Neuron (in vitro differentiated cells): ENCODE measurements at regions not wholly inside any gene's neighbourhood (a gene's known extent, or its start where the extent isn't known, plus 50 kb on each side); places are given as distances from the start of the nearest gene placed in this dataset.

Source experiments
- H2AFZ ChIP-seq: one replicate; pipeline ENCODE4 v1.6.1; 2013; ENCODE audit warnings: low read depth, mild to moderate bottlenecking, inconsistent platforms, low read length, moderate library complexity
- H3K27me3 ChIP-seq: one replicate; pipeline ENCODE4 v1.6.1; 2013; ENCODE audit warnings: low read length; ENCODE audit not compliant: insufficient read depth
- H3K36me3 ChIP-seq: one replicate; pipeline ENCODE4 v1.6.1; 2013; ENCODE audit warnings: low read length; ENCODE audit not compliant: insufficient read depth
- H3K4me1 ChIP-seq: one replicate; pipeline ENCODE4 v1.6.1; 2013; ENCODE audit warnings: low read length; ENCODE audit not compliant: insufficient read depth
- H3K4me3 ChIP-seq: 2 replicates; pipeline ENCODE4 v1.5.1; 2013; ENCODE audit warnings: mild to moderate bottlenecking, low read length, moderate library complexity
- H3K9me3 ChIP-seq: one replicate; pipeline ENCODE4 v1.6.1; 2013; ENCODE audit warnings: low read length

GRCh38 chr12:111168009-111168900 is 200.6 kb downstream of the PHETA1 start:
- Histone ChIP-seq H3K4me3 (no peak overlapping the region), H3K9me3 (no peaks in the 10 kb centered on the region), H3K36me3 (no peaks in the 10 kb centered on the region), H3K4me1 (no peaks in the 10 kb centered on the region), H2AFZ (no peak overlapping the region), H3K27me3 (no peaks in the 10 kb centered on the region)

- no peaks in the 10 kb centered on the region for H3K36me3 ChIP-seq
- H2AFZ ChIP-seq = no peak overlapping the region
- H3K27me3 ChIP-seq = no peaks in the 10 kb centered on the region
- no peak overlapping the region for H3K4me3 ChIP-seq
- no peaks in the 10 kb centered on the region for H3K4me1 ChIP-seq
- H3K9me3 ChIP-seq = no peaks in the 10 kb centered on the region
Measured at GRCh38 chr12:111166779-111167540, 201.9 kb downstream of the PHETA1 start.

GRCh38 chr12:111164833-111165525 is 203.9 kb downstream of the PHETA1 start:
- H3K4me3 ChIP-seq = no peak overlapping the region
- no peaks in the 10 kb centered on the region for H3K36me3 ChIP-seq
- no peaks in the 10 kb centered on the region for H3K4me1 ChIP-seq
- no peaks in the 10 kb centered on the region for H3K27me3 ChIP-seq
- no peaks in the 10 kb centered on the region for H3K9me3 ChIP-seq
- H2AFZ ChIP-seq = no peak overlapping the region

GRCh38 chr12:111163422-111163821 is 205.5 kb downstream of the PHETA1 start:
- H3K9me3 ChIP-seq = no peaks in the 10 kb centered on the region
- H3K36me3 ChIP-seq = no peaks in the 10 kb centered on the region
- no peaks in the 10 kb centered on the region for H3K27me3 ChIP-seq
- no peak overlapping the region for H2AFZ ChIP-seq
- no peak overlapping the region for H3K4me3 ChIP-seq
- no peaks in the 10 kb centered on the region for H3K4me1 ChIP-seq

GRCh38 chr12:111161898-111162297 is 207.0 kb downstream of the PHETA1 start:
- H3K4me1 ChIP-seq = no peaks in the 10 kb centered on the region
- H3K4me3 ChIP-seq = no peak overlapping the region
- no peaks in the 10 kb centered on the region for H3K9me3 ChIP-seq
- no peak overlapping the region for H2AFZ ChIP-seq
- no peaks in the 10 kb centered on the region for H3K27me3 ChIP-seq
- H3K36me3 ChIP-seq = no peaks in the 10 kb centered on the region

- Histone ChIP-seq H3K9me3 (no peaks in the 10 kb centered on the region), H3K27me3 (no peaks in the 10 kb centered on the region), H3K4me3 (no peak overlapping the region), H3K36me3 (no peaks in the 10 kb centered on the region), H3K4me1 (no peaks in the 10 kb centered on the region), H2AFZ (no peak overlapping the region)
Measured at GRCh38 chr12:111160350-111161241, 208.3 kb downstream of the PHETA1 start.

- Histone ChIP-seq H2AFZ (no peak overlapping the region), H3K4me3 (no peak overlapping the region), H3K4me1 (peaks cover 6% of the 10 kb centered on the region), H3K27me3 (no peaks in the 10 kb centered on the region), H3K36me3 (no peaks in the 10 kb centered on the region), H3K9me3 (no peaks in the 10 kb centered on the region)
Measured at GRCh38 chr12:111158992-111159391, 209.9 kb downstream of the PHETA1 start.

- Histone ChIP-seq H3K27me3 (no peaks in the 10 kb centered on the region), H3K9me3 (no peaks in the 10 kb centered on the region), H3K4me1 (peaks cover 7% of the 10 kb centered on the region), H3K4me3 (no peak overlapping the region), H2AFZ (no peak overlapping the region), H3K36me3 (no peaks in the 10 kb centered on the region)
Measured at GRCh38 chr12:111157486-111157885, 211.4 kb downstream of the PHETA1 start.

GRCh38 chr12:111156304-111156703 is 212.6 kb downstream of the PHETA1 start:
- H3K4me3 ChIP-seq = no peak overlapping the region
- no peaks in the 10 kb centered on the region for H3K36me3 ChIP-seq
- H3K27me3 ChIP-seq = no peaks in the 10 kb centered on the region
- no peak overlapping the region for H2AFZ ChIP-seq
- peaks cover 7% of the 10 kb centered on the region for H3K4me1 ChIP-seq
- no peaks in the 10 kb centered on the region for H3K9me3 ChIP-seq

GRCh38 chr12:111155521-111155920 is 213.4 kb downstream of the PHETA1 start:
- Histone ChIP-seq H3K36me3 (no peaks in the 10 kb centered on the region), H3K9me3 (no peaks in the 10 kb centered on the region), H2AFZ (no peak overlapping the region), H3K27me3 (no peaks in the 10 kb centered on the region), H3K4me3 (no peak overlapping the region), H3K4me1 (peaks cover 7% of the 10 kb centered on the region)

- Histone ChIP-seq H2AFZ (no peak overlapping the region), H3K4me3 (no peak overlapping the region), H3K9me3 (no peaks in the 10 kb centered on the region), H3K4me1 (peaks cover 7% of the 10 kb centered on the region), H3K27me3 (no peaks in the 10 kb centered on the region), H3K36me3 (no peaks in the 10 kb centered on the region)
Measured at GRCh38 chr12:111155020-111155419, 213.9 kb downstream of the PHETA1 start.

GRCh38 chr12:111154147-111154834 is 214.6 kb downstream of the PHETA1 start:
- Histone ChIP-seq H2AFZ (no peak overlapping the region), H3K4me3 (no peak overlapping the region), H3K27me3 (no peaks in the 10 kb centered on the region), H3K9me3 (no peaks in the 10 kb centered on the region), H3K4me1 (peaks cover 7% of the 10 kb centered on the region), H3K36me3 (no peaks in the 10 kb centered on the region)
